BLaER1 treated with 17β-estradiol and CSF1 and Interleukin-3, amounts not matched to agents 10 nM and 100 nM (cell line): ENCODE measurements at regions not wholly inside any gene's neighbourhood (a gene's known extent, or its start where the extent isn't known, plus 50 kb on each side); places are given as distances from the start of the nearest gene placed in this dataset.

Source experiments
- H3K27ac ChIP-seq, 11 experiments: shearing (Covaris generic); formaldehyde crosslinking; 2 replicates each; pipeline ENCODE4 v1.8.1; 2022
- H3K27me3 ChIP-seq, 11 experiments: shearing (Covaris generic); formaldehyde crosslinking; 2 replicates each; pipeline ENCODE4 v1.8.1; 2022
- H3K36me3 ChIP-seq, 11 experiments: shearing (Covaris generic); formaldehyde crosslinking; 2 replicates each; pipeline ENCODE4 v1.8.1; 2022
- H3K4me1 ChIP-seq, 10 experiments: shearing (Covaris generic); formaldehyde crosslinking; 2 replicates each; pipeline ENCODE4 v1.8.1; 2022
- H3K4me2 ChIP-seq, 11 experiments: shearing (Covaris generic); formaldehyde crosslinking; 2 replicates each; pipeline ENCODE4 v1.8.1; 2022
- H3K4me3 ChIP-seq, 10 experiments: shearing (Covaris generic); formaldehyde crosslinking; 2 replicates each; pipeline ENCODE4 v1.8.1; 2022
- H3K9ac ChIP-seq, 11 experiments: shearing (Covaris generic); formaldehyde crosslinking; 2 replicates each; pipeline ENCODE4 v1.8.1; 2022
- H3K9me3 ChIP-seq, 11 experiments: shearing (Covaris generic); formaldehyde crosslinking; replicated peaks in 1 of 11; 2 replicates each; pipeline ENCODE4 v1.8.1; 2022
- H4K20me1 ChIP-seq, 11 experiments: shearing (Covaris generic); formaldehyde crosslinking; 2 replicates each; pipeline ENCODE4 v1.8.1; 2022
- Cebpa-rat ChIP-seq, 11 experiments: shearing (Covaris generic); IDR thresholded peaks; 2 replicates each; pipeline ENCODE4 v1.8.1; 2022

GRCh38 chr16:51508490-51509212 is 357.6 kb upstream of the SALL1 start:
- Histone ChIP-seq H3K4me3 (no peak overlapping the region), H4K20me1 (no peaks in the 10 kb centered on the region), H3K9ac (no peak overlapping the region), H3K27me3 (no peaks in the 10 kb centered on the region), H3K36me3 (no peaks in the 10 kb centered on the region), H3K4me1 (peaks cover 0 to 6% (median 0%) of the 10 kb centered on the region in 10 experiments; a peak in 7 of 20 replicates), H3K27ac (no peak overlapping the region), H3K4me2 (no peak overlapping the region), H3K9me3 (peaks cover 0 to 5% (median 0%) of the 10 kb centered on the region in 11 experiments; a peak in 4 of 22 replicates)
- TF ChIP-seq Cebpa-rat (IDR thresholded peaks at IDR 0.05): no peak

- H3K27me3 ChIP-seq: no peaks in the 10 kb centered on the region
- no peak overlapping the region for H3K9ac ChIP-seq
- H3K9me3 ChIP-seq: peaks cover 0 to 5% (median 0%) of the 10 kb centered on the region in 11 experiments; a peak in 4 of 22 replicates
- no peaks in the 10 kb centered on the region for H4K20me1 ChIP-seq
- no peak overlapping the region for H3K27ac ChIP-seq
- TF ChIP-seq Cebpa-rat (IDR thresholded peaks at IDR 0.05): no peak
- no peaks in the 10 kb centered on the region for H3K36me3 ChIP-seq
- H3K4me2 ChIP-seq: peak overlapping the region in 6 of 11 experiments; percentile 6 to 34 (median 28); a peak in 6 of 22 replicates
- peaks cover 0 to 6% (median 0%) of the 10 kb centered on the region in 10 experiments; a peak in 7 of 20 replicates for H3K4me1 ChIP-seq
- H3K4me3 ChIP-seq: no peak overlapping the region
Observed at GRCh38 chr16:51507286-51507685, 356.2 kb upstream of the SALL1 start.

DNA sequence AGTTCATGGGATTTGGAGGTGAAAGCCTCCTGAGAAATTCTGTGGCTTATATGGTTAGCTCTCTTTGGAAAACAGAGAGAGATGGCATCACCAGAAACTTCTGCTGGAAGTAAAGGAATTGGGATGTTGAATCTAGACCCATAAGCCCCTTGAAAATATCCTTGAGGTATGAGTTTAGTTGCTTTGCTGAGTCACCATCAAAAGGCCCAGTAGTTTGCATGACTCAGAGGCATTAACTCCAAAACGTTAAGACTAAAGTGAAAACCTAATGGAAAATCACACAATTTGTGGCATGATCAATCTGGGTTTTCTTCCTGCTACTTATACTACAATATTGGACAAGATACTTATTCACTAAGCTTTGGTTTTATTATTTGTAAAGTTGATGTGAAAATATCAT is 349.2 kb upstream of the SALL1 start:
- H3K4me3 ChIP-seq: no peak overlapping the region
- peaks cover 0 to 6% (median 0%) of the 10 kb centered on the region in 11 experiments; a peak in 3 of 22 replicates for H3K9me3 ChIP-seq
- H3K4me1 ChIP-seq: 0 out of 20 replicates have a peak, but pooled peaks cover 0 to 2% (median 0%) of the 10 kb centered on the region in 10 experiments
- H3K27me3 ChIP-seq: no peaks in the 10 kb centered on the region
- no peaks in the 10 kb centered on the region for H4K20me1 ChIP-seq
- H3K9ac ChIP-seq: no peak overlapping the region
- TF ChIP-seq Cebpa-rat (IDR thresholded peaks at IDR 0.05): no peak
- H3K36me3 ChIP-seq: no peaks in the 10 kb centered on the region
- no peak overlapping the region for H3K27ac ChIP-seq
- H3K4me2 ChIP-seq: no peak overlapping the region

DNA sequence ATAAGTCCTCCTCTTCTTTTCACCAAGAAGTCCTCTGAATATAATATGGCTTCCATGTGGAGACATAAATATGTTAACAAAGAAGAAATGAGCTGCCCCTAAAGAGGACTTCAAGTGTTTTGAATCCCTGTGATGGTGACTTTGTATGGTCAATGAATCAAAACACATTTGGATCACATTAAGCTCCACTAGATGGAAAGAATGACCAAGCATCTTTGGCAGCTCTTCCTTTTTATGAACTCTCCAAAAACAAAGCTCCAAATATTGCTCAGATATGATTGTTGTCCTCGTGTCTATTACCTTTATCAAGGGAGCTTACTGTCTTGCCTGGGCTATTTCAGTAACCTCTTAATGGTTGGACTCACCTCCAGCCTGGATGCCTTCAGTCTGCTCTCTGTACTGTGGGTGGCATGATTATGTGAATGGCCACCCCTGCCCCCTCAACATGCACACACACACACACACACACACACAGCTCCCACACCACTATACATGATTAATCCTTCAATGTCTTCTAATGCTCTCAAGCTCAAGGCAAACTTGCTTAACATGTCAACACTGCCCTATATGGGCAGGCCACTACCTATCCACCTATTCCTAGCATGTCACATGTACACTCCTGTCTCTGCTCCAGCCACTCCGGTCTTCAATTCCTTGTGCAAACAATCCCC is 346.6 kb upstream of the SALL1 start:
- TF ChIP-seq Cebpa-rat (IDR thresholded peaks at IDR 0.05): no peak
- H3K27ac ChIP-seq: no peak overlapping the region
- no peak overlapping the region for H3K9ac ChIP-seq
- no peak overlapping the region for H3K4me3 ChIP-seq
- H3K4me1 ChIP-seq: 0 out of 20 replicates have a peak, but pooled peaks cover 0 to 4% (median 0%) of the 10 kb centered on the region in 10 experiments
- no peaks in the 10 kb centered on the region for H3K27me3 ChIP-seq
- no peak overlapping the region for H3K4me2 ChIP-seq
- peaks cover 0 to 6% (median 0%) of the 10 kb centered on the region in 11 experiments; a peak in 3 of 22 replicates for H3K9me3 ChIP-seq
- H4K20me1 ChIP-seq: no peaks in the 10 kb centered on the region
- no peaks in the 10 kb centered on the region for H3K36me3 ChIP-seq

DNA sequence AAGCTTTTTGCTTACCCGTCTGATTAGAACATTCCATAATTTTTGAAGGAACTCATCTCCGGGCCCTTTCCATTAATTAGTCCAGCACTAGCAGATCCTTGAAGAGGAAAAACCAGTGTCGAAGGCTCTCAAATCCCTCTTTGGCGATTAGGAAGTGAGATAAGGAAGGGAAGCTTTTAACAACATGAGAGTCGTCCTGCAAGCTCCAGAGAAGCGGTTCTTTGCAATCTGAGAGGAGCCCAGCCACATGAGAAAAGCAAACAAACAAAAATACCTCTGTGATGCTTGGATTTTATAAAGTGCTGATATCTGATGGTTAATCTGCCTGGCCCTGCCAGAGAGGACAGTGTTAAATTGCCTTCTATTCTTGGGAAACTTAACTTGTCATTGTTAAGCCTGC is 339.8 kb upstream of the SALL1 start:
- no peak overlapping the region for H3K27ac ChIP-seq
- H3K4me3 ChIP-seq: no peak overlapping the region
- no peaks in the 10 kb centered on the region for H3K27me3 ChIP-seq
- H3K4me2 ChIP-seq: no peak overlapping the region
- H3K36me3 ChIP-seq: peaks cover 0 to 4% (median 0%) of the 10 kb centered on the region in 11 experiments; a peak in 2 of 22 replicates
- no peak for TF ChIP-seq Cebpa-rat (IDR thresholded peaks at IDR 0.05)
- peaks cover 21 to 34% (median 28%) of the 10 kb centered on the region in 11 experiments for H3K9me3 ChIP-seq
- no peaks in the 10 kb centered on the region for H4K20me1 ChIP-seq
- H3K4me1 ChIP-seq: 0 out of 20 replicates have a peak, but pooled peaks cover 0 to 4% (median 0%) of the 10 kb centered on the region in 10 experiments
- no peak overlapping the region for H3K9ac ChIP-seq

DNA sequence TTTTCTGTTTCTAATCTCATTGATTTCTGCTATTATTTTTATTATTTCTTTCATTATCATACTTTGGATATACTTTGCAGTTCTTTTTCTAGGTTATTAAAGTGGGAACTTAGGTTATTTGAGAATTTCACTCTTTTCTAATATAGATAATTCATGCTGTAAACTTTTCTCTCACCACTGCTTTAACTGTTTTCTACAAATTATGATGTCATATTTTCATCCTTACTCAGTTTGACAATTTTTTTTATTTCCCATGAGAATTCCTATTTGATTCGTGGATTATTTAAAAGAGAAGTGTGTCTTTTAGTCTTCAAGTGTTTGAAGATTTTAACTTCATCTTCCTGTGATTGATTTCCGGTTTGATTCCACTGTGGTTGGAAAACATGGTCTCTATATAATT is 336.8 kb upstream of the SALL1 start:
- Histone ChIP-seq H3K9ac (no peak overlapping the region), H3K9me3 (peaks cover 28 to 42% (median 36%) of the 10 kb centered on the region in 11 experiments), H3K4me3 (no peak overlapping the region), H3K4me2 (no peak overlapping the region), H3K27ac (no peak overlapping the region), H3K4me1 (no peaks in the 10 kb centered on the region), H3K27me3 (no peaks in the 10 kb centered on the region), H4K20me1 (no peaks in the 10 kb centered on the region), H3K36me3 (peaks cover 0 to 4% (median 0%) of the 10 kb centered on the region in 11 experiments; a peak in 2 of 22 replicates)
- TF ChIP-seq Cebpa-rat (IDR thresholded peaks at IDR 0.05): no peak

- Histone ChIP-seq H3K4me2 (no peak overlapping the region), H4K20me1 (no peaks in the 10 kb centered on the region), H3K4me1 (no peaks in the 10 kb centered on the region), H3K9ac (no peak overlapping the region), H3K36me3 (no peaks in the 10 kb centered on the region), H3K27ac (no peak overlapping the region), H3K27me3 (no peaks in the 10 kb centered on the region), H3K4me3 (no peak overlapping the region), H3K9me3 (no peaks in the 10 kb centered on the region)
- TF ChIP-seq Cebpa-rat (IDR thresholded peaks at IDR 0.05): no peak
Observed at GRCh38 chr16:51474414-51475091, 323.5 kb upstream of the SALL1 start.

- H4K20me1 ChIP-seq: no peaks in the 10 kb centered on the region
- no peak overlapping the region for H3K4me2 ChIP-seq
- no peak overlapping the region for H3K4me3 ChIP-seq
- H3K9ac ChIP-seq: no peak overlapping the region
- no peaks in the 10 kb centered on the region for H3K9me3 ChIP-seq
- no peaks in the 10 kb centered on the region for H3K36me3 ChIP-seq
- no peaks in the 10 kb centered on the region for H3K4me1 ChIP-seq
- TF ChIP-seq Cebpa-rat (IDR thresholded peaks at IDR 0.05): 0 out of 22 replicates have a peak, but pooled peaks of 1 of the 11 experiments have one; percentile 11
- H3K27ac ChIP-seq: no peak overlapping the region
- H3K27me3 ChIP-seq: no peaks in the 10 kb centered on the region
Observed at GRCh38 chr16:51473091-51473490, 322.0 kb upstream of the SALL1 start.

GRCh38 chr16:51470492-51470891 is 319.4 kb upstream of the SALL1 start:
- Histone ChIP-seq H3K27me3 (no peaks in the 10 kb centered on the region), H3K4me2 (no peak overlapping the region), H3K4me3 (no peak overlapping the region), H3K4me1 (no peaks in the 10 kb centered on the region), H3K36me3 (no peaks in the 10 kb centered on the region), H3K27ac (no peak overlapping the region), H3K9ac (no peak overlapping the region), H3K9me3 (no peaks in the 10 kb centered on the region), H4K20me1 (no peaks in the 10 kb centered on the region)
- no peak for TF ChIP-seq Cebpa-rat (IDR thresholded peaks at IDR 0.05)
